H1 (cell line): ENCODE measurements at regions not wholly inside any gene's neighbourhood (a gene's known extent, or its start where the extent isn't known, plus 50 kb on each side); places are given as distances from the start of the nearest gene placed in this dataset.

Source experiments
- BACH1 ChIP-seq: IDR thresholded peaks from 2 replicates; pipeline ENCODE4 v1.6.1; 2012; ENCODE audit warnings: low read length, improper control_type of control experiment
- SIN3A ChIP-seq, 2 experiments: IDR thresholded peaks in 1 of 2; conservative IDR thresholded peaks in 1 of 2; 2 replicates each; pipeline ENCODE4 v1.6.1; 2011 to 2012; ENCODE audit warnings: low read length in 2 of 2, improper control_type of control experiment in 1 of 2, low read depth in 1 of 2, mild to moderate bottlenecking in 1 of 2
- SRF ChIP-seq: IDR thresholded peaks from 2 replicates; pipeline ENCODE4 v1.6.1; 2011; ENCODE audit warnings: mild to moderate bottlenecking, low read depth, low read length, moderate library complexity
- TF ChIP-seq, protein P1 (sequence below): fragments of 300-600 bp; sonication (generic); IDR thresholded peaks from 2 replicates; pipeline ENCODE4 v1.7.1; 2012; ENCODE audit warnings: low read length, moderate library complexity, mild to moderate bottlenecking, inconsistent platforms; ENCODE audit not compliant: insufficient replicate concordance

DNA sequence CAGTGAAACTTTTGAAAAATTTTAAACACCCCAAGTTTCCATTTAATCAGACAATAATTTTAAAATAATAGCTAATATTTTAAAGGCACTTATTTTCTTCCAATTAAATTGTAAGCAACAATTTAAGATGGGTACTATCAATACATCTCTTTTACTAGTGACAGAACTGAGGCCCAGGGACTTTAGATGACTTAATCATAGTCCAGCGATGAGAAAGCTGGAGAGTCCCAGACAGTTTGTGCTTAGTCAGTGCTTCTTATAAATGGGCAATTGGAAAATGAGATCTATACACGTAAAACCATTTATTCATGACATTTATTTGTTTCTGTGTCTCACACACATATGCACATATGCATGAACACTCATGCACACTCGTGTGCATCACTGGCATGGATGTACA, 2063.5 kb downstream of the PCDH9 start (continued):
- TF ChIP-seq, protein P1, sequence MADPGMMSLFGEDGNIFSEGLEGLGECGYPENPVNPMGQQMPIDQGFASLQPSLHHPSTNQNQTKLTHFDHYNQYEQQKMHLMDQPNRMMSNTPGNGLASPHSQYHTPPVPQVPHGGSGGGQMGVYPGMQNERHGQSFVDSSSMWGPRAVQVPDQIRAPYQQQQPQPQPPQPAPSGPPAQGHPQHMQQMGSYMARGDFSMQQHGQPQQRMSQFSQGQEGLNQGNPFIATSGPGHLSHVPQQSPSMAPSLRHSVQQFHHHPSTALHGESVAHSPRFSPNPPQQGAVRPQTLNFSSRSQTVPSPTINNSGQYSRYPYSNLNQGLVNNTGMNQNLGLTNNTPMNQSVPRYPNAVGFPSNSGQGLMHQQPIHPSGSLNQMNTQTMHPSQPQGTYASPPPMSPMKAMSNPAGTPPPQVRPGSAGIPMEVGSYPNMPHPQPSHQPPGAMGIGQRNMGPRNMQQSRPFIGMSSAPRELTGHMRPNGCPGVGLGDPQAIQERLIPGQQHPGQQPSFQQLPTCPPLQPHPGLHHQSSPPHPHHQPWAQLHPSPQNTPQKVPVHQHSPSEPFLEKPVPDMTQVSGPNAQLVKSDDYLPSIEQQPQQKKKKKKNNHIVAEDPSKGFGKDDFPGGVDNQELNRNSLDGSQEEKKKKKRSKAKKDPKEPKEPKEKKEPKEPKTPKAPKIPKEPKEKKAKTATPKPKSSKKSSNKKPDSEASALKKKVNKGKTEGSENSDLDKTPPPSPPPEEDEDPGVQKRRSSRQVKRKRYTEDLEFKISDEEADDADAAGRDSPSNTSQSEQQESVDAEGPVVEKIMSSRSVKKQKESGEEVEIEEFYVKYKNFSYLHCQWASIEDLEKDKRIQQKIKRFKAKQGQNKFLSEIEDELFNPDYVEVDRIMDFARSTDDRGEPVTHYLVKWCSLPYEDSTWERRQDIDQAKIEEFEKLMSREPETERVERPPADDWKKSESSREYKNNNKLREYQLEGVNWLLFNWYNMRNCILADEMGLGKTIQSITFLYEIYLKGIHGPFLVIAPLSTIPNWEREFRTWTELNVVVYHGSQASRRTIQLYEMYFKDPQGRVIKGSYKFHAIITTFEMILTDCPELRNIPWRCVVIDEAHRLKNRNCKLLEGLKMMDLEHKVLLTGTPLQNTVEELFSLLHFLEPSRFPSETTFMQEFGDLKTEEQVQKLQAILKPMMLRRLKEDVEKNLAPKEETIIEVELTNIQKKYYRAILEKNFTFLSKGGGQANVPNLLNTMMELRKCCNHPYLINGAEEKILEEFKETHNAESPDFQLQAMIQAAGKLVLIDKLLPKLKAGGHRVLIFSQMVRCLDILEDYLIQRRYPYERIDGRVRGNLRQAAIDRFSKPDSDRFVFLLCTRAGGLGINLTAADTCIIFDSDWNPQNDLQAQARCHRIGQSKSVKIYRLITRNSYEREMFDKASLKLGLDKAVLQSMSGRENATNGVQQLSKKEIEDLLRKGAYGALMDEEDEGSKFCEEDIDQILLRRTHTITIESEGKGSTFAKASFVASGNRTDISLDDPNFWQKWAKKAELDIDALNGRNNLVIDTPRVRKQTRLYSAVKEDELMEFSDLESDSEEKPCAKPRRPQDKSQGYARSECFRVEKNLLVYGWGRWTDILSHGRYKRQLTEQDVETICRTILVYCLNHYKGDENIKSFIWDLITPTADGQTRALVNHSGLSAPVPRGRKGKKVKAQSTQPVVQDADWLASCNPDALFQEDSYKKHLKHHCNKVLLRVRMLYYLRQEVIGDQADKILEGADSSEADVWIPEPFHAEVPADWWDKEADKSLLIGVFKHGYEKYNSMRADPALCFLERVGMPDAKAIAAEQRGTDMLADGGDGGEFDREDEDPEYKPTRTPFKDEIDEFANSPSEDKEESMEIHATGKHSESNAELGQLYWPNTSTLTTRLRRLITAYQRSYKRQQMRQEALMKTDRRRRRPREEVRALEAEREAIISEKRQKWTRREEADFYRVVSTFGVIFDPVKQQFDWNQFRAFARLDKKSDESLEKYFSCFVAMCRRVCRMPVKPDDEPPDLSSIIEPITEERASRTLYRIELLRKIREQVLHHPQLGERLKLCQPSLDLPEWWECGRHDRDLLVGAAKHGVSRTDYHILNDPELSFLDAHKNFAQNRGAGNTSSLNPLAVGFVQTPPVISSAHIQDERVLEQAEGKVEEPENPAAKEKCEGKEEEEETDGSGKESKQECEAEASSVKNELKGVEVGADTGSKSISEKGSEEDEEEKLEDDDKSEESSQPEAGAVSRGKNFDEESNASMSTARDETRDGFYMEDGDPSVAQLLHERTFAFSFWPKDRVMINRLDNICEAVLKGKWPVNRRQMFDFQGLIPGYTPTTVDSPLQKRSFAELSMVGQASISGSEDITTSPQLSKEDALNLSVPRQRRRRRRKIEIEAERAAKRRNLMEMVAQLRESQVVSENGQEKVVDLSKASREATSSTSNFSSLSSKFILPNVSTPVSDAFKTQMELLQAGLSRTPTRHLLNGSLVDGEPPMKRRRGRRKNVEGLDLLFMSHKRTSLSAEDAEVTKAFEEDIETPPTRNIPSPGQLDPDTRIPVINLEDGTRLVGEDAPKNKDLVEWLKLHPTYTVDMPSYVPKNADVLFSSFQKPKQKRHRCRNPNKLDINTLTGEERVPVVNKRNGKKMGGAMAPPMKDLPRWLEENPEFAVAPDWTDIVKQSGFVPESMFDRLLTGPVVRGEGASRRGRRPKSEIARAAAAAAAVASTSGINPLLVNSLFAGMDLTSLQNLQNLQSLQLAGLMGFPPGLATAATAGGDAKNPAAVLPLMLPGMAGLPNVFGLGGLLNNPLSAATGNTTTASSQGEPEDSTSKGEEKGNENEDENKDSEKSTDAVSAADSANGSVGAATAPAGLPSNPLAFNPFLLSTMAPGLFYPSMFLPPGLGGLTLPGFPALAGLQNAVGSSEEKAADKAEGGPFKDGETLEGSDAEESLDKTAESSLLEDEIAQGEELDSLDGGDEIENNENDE = no peak
- TF ChIP-seq BACH1 (no peak), SRF (no peak), SIN3A (conservative IDR thresholded peaks at IDR 0.05 in 1 of 2, IDR thresholded peaks at IDR 0.05 in 1 of 2; ENCODE audit: low read depth in 1 of 2, low read length in 2 of 2) (no peak)
